ENCODE measurements at regions not wholly inside any gene's neighbourhood (a gene's known extent, or its start where the extent isn't known, plus 50 kb on each side); places are given as distances from the start of the nearest gene placed in this dataset.

DNA sequence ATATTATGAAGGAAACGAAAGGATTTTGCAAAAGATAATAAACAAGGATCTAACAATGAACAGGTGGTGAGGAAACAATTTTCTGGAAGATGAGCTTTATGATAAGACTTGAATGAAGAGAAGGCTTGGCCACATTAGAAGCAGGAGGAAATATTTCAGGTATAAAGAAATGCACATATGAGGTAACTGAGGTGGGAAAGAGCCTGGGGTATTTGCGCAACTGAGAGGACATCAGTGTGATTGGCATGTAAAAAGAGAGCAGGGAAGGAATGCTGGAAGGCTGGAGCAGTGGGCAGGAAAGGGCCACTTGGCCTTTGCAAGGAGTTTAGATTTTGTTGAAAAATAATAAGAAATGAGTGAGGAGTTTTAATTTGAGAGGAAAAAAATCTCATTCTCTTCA lies 414.4 kb upstream of the TMCO5A start:
- no peak overlapping the region for H3K27ac ChIP-seq
- H3K4me1 ChIP-seq = no peaks in the 10 kb centered on the region
- WGBS (ENCODE audit: missing lambda C conversion rate) = 9% methylated on average over 2 of the region's 2 CpGs
- no peak overlapping the region for H3K4me2 ChIP-seq
- CTCF ChIA-PET = no interaction called here
- DNase-seq (ENCODE audit: low read depth in 1 of 2, low spot score in 1 of 2) = no peak
- no peak for ATAC-seq
- no peak overlapping the region for H3K4me3 ChIP-seq
- TF ChIP-seq RAD21 (conservative IDR thresholded peaks at IDR 0.05 in 1 of 2, IDR thresholded peaks at IDR 0.05 in 1 of 2) = no peak
- no peak for TF ChIP-seq FOSL2 (IDR thresholded peaks at IDR 0.05)
- TF ChIP-seq FOSL2 (CRISPR knock-in tag; IDR thresholded peaks at IDR 0.05) = no peak
- no peak for FAIRE-seq
- POLR2A ChIA-PET = no interaction called here
- no peaks in the 10 kb centered on the region for H3K9me3 ChIP-seq

DNA sequence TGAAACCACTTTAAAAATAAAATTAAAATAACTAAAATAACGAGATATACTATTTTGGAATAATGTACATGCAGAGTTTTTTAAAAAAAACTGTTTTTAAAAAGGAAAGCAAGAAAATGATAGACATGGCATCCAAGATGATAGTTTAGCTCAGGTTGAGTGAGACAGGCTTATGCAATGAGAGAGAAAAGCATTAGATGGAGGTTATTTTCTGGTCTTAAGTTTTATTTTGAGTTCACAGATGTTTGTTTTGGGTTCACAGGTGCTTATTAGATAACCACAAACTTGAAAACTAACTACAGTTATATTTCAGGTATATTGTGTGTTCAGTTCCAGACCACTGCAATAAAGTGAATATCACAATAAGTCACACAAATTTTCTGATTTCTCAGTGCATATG lies 413.6 kb upstream of the TMCO5A start:
- ChIA-PET POLR2A (no interaction called here), CTCF (no interaction called here)
- Histone ChIP-seq H3K4me1 (no peaks in the 10 kb centered on the region), H3K27ac (no peak overlapping the region), H3K4me3 (no peak overlapping the region), H3K4me2 (no peak overlapping the region), H3K9me3 (no peaks in the 10 kb centered on the region)
- TF ChIP-seq, protein P1, sequence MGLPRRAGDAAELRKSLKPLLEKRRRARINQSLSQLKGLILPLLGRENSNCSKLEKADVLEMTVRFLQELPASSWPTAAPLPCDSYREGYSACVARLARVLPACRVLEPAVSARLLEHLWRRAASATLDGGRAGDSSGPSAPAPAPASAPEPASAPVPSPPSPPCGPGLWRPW (IDR thresholded peaks at IDR 0.05) = no peak
- TF ChIP-seq SMC3 (IDR thresholded peaks at IDR 0.05) (no peak), ZC3H11A (IDR thresholded peaks at IDR 0.05) (no peak), ZNF302 (CRISPR knock-in tag; IDR thresholded peaks at IDR 0.05) (no peak), RFX5 (IDR thresholded peaks at IDR 0.05) (no peak)
- TF ChIP-seq, protein P2, sequence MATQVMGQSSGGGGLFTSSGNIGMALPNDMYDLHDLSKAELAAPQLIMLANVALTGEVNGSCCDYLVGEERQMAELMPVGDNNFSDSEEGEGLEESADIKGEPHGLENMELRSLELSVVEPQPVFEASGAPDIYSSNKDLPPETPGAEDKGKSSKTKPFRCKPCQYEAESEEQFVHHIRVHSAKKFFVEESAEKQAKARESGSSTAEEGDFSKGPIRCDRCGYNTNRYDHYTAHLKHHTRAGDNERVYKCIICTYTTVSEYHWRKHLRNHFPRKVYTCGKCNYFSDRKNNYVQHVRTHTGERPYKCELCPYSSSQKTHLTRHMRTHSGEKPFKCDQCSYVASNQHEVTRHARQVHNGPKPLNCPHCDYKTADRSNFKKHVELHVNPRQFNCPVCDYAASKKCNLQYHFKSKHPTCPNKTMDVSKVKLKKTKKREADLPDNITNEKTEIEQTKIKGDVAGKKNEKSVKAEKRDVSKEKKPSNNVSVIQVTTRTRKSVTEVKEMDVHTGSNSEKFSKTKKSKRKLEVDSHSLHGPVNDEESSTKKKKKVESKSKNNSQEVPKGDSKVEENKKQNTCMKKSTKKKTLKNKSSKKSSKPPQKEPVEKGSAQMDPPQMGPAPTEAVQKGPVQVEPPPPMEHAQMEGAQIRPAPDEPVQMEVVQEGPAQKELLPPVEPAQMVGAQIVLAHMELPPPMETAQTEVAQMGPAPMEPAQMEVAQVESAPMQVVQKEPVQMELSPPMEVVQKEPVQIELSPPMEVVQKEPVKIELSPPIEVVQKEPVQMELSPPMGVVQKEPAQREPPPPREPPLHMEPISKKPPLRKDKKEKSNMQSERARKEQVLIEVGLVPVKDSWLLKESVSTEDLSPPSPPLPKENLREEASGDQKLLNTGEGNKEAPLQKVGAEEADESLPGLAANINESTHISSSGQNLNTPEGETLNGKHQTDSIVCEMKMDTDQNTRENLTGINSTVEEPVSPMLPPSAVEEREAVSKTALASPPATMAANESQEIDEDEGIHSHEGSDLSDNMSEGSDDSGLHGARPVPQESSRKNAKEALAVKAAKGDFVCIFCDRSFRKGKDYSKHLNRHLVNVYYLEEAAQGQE (IDR thresholded peaks at IDR 0.05) = no peak
- 0% methylated on average over 1 of the region's 1 CpG for WGBS (ENCODE audit: missing lambda C conversion rate)
- DNase-seq (ENCODE audit: low read depth in 1 of 2, low spot score in 1 of 2) (no peak), ATAC-seq (no peak), FAIRE-seq (no peak)

DNA sequence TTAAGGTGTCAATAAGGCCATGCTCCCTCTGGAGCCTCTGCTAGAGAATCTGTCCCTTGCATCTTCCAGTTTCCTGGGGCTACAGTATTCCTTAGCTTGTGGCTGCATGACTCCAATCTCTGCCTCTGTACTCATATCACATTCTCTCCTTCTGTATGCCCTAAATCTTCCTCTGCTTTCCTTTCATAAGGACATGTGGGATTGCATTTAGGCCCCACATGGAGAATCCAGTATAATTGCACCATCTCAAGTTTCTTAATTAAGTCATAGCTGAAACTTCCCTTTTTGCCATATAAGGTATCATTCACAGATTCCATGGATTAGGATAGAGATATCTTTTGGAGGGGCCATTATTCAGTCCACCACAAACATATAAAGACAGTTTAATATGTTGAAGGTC lies 409.8 kb upstream of the TMCO5A start:
- no peak for TF ChIP-seq ZSCAN20 (CRISPR knock-in tag; IDR thresholded peaks at IDR 0.05)
- TF ChIP-seq FOXS1 (CRISPR knock-in tag; IDR thresholded peaks at IDR 0.05) = no peak
- TF ChIP-seq, protein P3, sequence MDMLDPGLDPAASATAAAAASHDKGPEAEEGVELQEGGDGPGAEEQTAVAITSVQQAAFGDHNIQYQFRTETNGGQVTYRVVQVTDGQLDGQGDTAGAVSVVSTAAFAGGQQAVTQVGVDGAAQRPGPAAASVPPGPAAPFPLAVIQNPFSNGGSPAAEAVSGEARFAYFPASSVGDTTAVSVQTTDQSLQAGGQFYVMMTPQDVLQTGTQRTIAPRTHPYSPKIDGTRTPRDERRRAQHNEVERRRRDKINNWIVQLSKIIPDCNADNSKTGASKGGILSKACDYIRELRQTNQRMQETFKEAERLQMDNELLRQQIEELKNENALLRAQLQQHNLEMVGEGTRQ (IDR thresholded peaks at IDR 0.05) = no peak
- TF ChIP-seq CBX8 (IDR thresholded peaks at IDR 0.05) = no peak
- TF ChIP-seq CEBPB (IDR thresholded peaks at IDR 0.05) = no peak
- TF ChIP-seq, protein P4, sequence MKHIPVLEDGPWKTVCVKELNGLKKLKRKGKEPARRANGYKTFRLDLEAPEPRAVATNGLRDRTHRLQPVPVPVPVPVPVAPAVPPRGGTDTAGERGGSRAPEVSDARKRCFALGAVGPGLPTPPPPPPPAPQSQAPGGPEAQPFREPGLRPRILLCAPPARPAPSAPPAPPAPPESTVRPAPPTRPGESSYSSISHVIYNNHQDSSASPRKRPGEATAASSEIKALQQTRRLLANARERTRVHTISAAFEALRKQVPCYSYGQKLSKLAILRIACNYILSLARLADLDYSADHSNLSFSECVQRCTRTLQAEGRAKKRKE (CRISPR knock-in tag; IDR thresholded peaks at IDR 0.05; ENCODE audit: low read depth) = no peak
- TF ChIP-seq, protein P5, sequence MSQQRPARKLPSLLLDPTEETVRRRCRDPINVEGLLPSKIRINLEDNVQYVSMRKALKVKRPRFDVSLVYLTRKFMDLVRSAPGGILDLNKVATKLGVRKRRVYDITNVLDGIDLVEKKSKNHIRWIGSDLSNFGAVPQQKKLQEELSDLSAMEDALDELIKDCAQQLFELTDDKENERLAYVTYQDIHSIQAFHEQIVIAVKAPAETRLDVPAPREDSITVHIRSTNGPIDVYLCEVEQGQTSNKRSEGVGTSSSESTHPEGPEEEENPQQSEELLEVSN (IDR thresholded peaks at IDR 0.05; ENCODE audit: borderline replicate concordance, low read depth) = no peak
- no peak for TF ChIP-seq RCOR1 (IDR thresholded peaks at IDR 0.05; ENCODE audit: low read depth, low read length)
- TF ChIP-seq SREBF2 (IDR thresholded peaks at IDR 0.05) = no peak
- no peak for TF ChIP-seq RAD21 (conservative IDR thresholded peaks at IDR 0.05 in 1 of 2, IDR thresholded peaks at IDR 0.05 in 1 of 2)
- TF ChIP-seq RNF2 (IDR thresholded peaks at IDR 0.05; ENCODE audit: borderline replicate concordance, low read depth) = no peak
- no peak for TF ChIP-seq EHF (CRISPR knock-in tag; IDR thresholded peaks at IDR 0.05)
- TF ChIP-seq TP53 (CRISPR knock-in tag; IDR thresholded peaks at IDR 0.05) = no peak
- TF ChIP-seq, protein P1 (IDR thresholded peaks at IDR 0.05) = no peak
- TF ChIP-seq FOSL2 (IDR thresholded peaks at IDR 0.05) = no peak
- TF ChIP-seq FOSL2 (CRISPR knock-in tag; IDR thresholded peaks at IDR 0.05) = no peak
- DNase-seq (ENCODE audit: low read depth in 1 of 2, low spot score in 1 of 2) (no peak), FAIRE-seq (no peak), ATAC-seq (no peak)
- H3K9me3 ChIP-seq = no peaks in the 10 kb centered on the region
- POLR2A ChIA-PET = no interaction called here
- no peak overlapping the region for H3K4me3 ChIP-seq
- H3K4me1 ChIP-seq = no peaks in the 10 kb centered on the region
- H3K27ac ChIP-seq = no peak overlapping the region
- no peak overlapping the region for H3K4me2 ChIP-seq
- CTCF ChIA-PET = no interaction called here

All from A549 (cell line).